ENCODE measurements at regions not wholly inside any gene's neighbourhood (a gene's known extent, or its start where the extent isn't known, plus 50 kb on each side); places are given as distances from the start of the nearest gene placed in this dataset.
"Not testable (repeated sequence)": the region's sequence is repeated elsewhere in the genome, so short reads cannot be mapped to it uniquely, and the experiment has no call there.

- DNase-seq (ENCODE audit: low read depth) = no peak
Observed at GRCh38 chr5:97936231-97936630, 753.2 kb upstream of the RIOK2 start.

GRCh38 chr5:97937846-97938245, 754.8 kb upstream of the RIOK2 start:
- no peak for DNase-seq (ENCODE audit: low read depth)

- DNase-seq (ENCODE audit: low read depth) = no peak
Observed at GRCh38 chr5:97943036-97943435, 760.0 kb upstream of the RIOK2 start.

GRCh38 chr5:97951139-97951538, 768.1 kb upstream of the RIOK2 start:
- no peak for DNase-seq (ENCODE audit: low read depth)

GRCh38 chr5:97955450-97955849, 772.4 kb upstream of the RIOK2 start:
- DNase-seq (ENCODE audit: low read depth) = no peak

GRCh38 chr5:97967292-97967691, 784.2 kb upstream of the RIOK2 start:
- DNase-seq (ENCODE audit: low read depth) = no peak

- no peak for DNase-seq (ENCODE audit: low read depth)
Observed at GRCh38 chr5:97968346-97968745, 785.3 kb upstream of the RIOK2 start.

GRCh38 chr5:97979740-97980139, 793.7 kb upstream of the RGMB start:
- peak; percentile 12 for DNase-seq (ENCODE audit: low read depth)

- DNase-seq (ENCODE audit: low read depth) = no peak
Observed at GRCh38 chr5:97980291-97980690, 793.2 kb upstream of the RGMB start.

GRCh38 chr5:97986069-97986468, 787.4 kb upstream of the RGMB start:
- no peak for DNase-seq (ENCODE audit: low read depth)

- no peak for DNase-seq (ENCODE audit: low read depth)
Observed at GRCh38 chr5:97991236-97991635, 782.2 kb upstream of the RGMB start.

GRCh38 chr5:97998941-97999340, 774.5 kb upstream of the RGMB start:
- no peak for DNase-seq (ENCODE audit: low read depth)

GRCh38 chr5:98004463-98004862, 769.0 kb upstream of the RGMB start:
- no peak for DNase-seq (ENCODE audit: low read depth)

GRCh38 chr5:98016771-98017170, 756.7 kb upstream of the RGMB start:
- DNase-seq (ENCODE audit: low read depth) = no peak

GRCh38 chr5:98030273-98030672, 743.2 kb upstream of the RGMB start:
- DNase-seq (ENCODE audit: low read depth) = not testable (repeated sequence)

- DNase-seq (ENCODE audit: low read depth) = not testable (repeated sequence)
Observed at GRCh38 chr5:98031036-98031435, 742.4 kb upstream of the RGMB start.

GRCh38 chr5:98031496-98031895, 742.0 kb upstream of the RGMB start:
- no peak for DNase-seq (ENCODE audit: low read depth)

GRCh38 chr5:98031926-98032325, 741.5 kb upstream of the RGMB start:
- no peak for DNase-seq (ENCODE audit: low read depth)

GRCh38 chr5:98041661-98042060, 731.8 kb upstream of the RGMB start:
- no peak for DNase-seq (ENCODE audit: low read depth)

GRCh38 chr5:98042521-98042920, 730.9 kb upstream of the RGMB start:
- no peak for DNase-seq (ENCODE audit: low read depth)

- DNase-seq (ENCODE audit: low read depth) = no peak
Observed at GRCh38 chr5:98042961-98043360, 730.5 kb upstream of the RGMB start.

GRCh38 chr5:98050583-98050982, 722.9 kb upstream of the RGMB start:
- no peak for DNase-seq (ENCODE audit: low read depth)

GRCh38 chr5:98053170-98053569, 720.3 kb upstream of the RGMB start:
- DNase-seq (ENCODE audit: low read depth) = no peak

- no peak for DNase-seq (ENCODE audit: low read depth)
Observed at GRCh38 chr5:98060148-98060547, 713.3 kb upstream of the RGMB start.

- DNase-seq (ENCODE audit: low read depth) = no peak
Observed at GRCh38 chr5:98064118-98064685, 709.3 kb upstream of the RGMB start.

All from fibroblast of the conjunctiva (primary cell).